ENCODE measurements at regions not wholly inside any gene's neighbourhood (a gene's known extent, or its start where the extent isn't known, plus 50 kb on each side); places are given as distances from the start of the nearest gene placed in this dataset.

DNA sequence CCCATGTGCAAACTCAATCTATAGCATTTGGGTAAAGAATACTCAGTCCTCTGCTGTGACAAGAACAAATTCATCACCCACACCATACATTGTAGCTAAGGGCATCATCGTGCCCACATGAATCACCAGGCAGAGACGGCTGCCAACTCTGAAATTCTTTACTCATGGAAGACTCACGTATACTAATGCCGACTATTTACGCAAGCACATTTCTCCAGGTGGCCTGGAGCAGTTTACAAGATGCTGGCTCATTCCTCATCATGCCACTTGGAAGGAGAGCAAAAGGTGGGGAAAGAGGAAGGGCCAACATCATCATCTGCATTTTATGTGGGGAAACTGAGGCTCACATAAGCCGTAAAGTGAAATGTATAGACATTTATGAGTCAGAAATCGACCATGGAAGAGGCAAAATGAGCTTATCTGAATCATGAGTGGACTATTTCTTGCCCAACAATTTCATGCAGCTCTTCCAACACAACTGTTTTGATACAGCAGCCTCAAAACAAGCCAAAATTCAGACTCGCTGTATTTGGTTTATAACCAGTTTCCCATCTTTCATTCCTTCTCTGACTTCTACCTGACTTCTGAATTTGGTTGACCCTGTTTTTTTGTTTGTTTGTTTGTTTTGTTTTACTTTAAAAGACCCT, 213.9 kb upstream of the SERP2 start:
- TF ChIP-seq, protein P1, sequence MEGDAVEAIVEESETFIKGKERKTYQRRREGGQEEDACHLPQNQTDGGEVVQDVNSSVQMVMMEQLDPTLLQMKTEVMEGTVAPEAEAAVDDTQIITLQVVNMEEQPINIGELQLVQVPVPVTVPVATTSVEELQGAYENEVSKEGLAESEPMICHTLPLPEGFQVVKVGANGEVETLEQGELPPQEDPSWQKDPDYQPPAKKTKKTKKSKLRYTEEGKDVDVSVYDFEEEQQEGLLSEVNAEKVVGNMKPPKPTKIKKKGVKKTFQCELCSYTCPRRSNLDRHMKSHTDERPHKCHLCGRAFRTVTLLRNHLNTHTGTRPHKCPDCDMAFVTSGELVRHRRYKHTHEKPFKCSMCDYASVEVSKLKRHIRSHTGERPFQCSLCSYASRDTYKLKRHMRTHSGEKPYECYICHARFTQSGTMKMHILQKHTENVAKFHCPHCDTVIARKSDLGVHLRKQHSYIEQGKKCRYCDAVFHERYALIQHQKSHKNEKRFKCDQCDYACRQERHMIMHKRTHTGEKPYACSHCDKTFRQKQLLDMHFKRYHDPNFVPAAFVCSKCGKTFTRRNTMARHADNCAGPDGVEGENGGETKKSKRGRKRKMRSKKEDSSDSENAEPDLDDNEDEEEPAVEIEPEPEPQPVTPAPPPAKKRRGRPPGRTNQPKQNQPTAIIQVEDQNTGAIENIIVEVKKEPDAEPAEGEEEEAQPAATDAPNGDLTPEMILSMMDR (conservative IDR thresholded peaks at IDR 0.05; ENCODE audit: low read depth, low read length), result no peak
- no peak overlapping the region for H3K4me3 ChIP-seq (ENCODE audit: low read depth, low read length)
- no peak for DNase-seq (ENCODE audit: low read depth)

DNA sequence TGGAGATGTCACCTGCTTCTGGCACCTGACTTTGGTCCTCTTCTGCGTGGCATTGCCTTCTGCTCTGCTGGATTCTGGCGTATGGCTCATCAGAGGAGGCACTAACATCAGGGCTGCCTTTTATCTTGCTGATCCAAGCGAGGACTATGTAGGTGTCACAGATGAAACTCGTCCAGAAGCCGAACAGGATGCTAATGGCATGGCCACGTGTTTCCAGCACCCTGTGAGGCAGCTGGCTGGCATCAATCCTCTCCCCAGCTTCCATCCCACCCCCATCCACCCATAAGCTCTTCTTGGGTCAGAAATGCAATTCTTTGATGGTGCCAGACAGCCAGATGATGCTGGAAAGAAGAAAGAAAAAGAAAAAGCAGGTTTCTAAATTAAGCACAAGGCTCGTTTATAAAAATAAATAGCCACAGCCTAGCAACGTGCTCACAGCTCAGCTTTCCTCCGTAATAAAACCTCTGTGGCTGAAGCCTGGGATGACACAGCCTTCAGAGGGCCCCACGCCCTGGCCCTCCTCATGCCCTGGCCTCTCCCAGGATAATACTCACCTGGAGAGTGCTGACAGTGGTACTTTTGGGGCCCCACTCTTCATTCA, 212.9 kb upstream of the SERP2 start:
- TF ChIP-seq, protein P1 (conservative IDR thresholded peaks at IDR 0.05; ENCODE audit: low read depth, low read length), result no peak
- H3K4me3 ChIP-seq (ENCODE audit: low read depth, low read length), result no peak overlapping the region

DNA sequence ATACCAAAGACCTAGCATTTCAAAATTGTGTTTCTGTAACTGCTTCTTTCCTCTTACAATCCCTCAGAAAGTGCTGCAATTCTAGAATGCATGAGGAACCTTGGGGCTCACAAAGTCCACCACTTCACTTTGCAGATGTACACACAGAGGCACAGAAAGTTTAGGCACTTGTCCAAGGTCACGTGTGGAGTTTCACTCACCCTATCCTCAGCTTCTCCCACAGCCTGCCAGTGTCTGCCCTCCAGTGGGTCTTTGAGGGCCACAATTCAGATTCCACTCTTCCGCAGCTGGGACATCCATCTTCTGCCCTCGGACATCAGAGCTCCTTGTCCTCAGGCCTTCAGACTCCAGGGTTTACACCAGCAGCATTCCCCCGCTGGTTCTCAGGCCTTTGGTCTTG, 210.5 kb upstream of the SERP2 start:
- H3K4me3 ChIP-seq (ENCODE audit: low read depth, low read length), result no peak overlapping the region
- TF ChIP-seq, protein P1 (conservative IDR thresholded peaks at IDR 0.05; ENCODE audit: low read depth, low read length), result no peak
- no peak for DNase-seq (ENCODE audit: low read depth)

More for the DNA sequence above, 212.9 kb upstream of the SERP2 start:
- no peak for DNase-seq (ENCODE audit: low read depth)

DNA sequence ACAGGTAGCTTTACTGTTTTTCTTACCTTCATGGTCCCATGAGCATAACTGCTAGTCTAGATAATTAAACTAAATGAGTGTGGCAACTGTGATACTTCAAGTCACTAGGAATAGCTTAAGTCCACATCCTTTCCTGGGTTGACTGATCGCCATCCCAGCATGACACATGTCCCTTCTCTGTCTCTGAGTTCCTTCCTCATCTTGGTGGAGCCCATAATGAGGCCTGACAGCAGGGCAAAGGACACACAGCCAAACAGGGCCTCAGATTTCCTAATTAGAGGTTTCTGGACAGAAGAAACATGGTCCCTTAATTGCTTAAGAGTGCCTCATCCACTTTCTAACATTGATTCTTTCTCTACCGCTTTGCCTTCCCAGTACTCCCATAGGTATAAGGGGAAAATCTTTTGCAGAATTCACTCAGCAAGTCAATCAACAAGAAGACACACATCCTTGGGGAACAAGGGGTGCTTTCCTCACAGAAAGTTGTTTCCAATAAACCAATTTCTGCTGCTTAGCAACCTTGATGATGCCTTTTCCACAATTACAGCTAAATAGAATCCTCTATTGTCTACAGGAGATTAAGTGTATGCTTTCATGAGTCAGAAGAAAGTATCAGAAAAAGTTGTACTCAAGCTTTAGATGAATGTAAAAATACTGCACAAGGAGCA, 208.3 kb upstream of the SERP2 start:
- TF ChIP-seq, protein P1 (conservative IDR thresholded peaks at IDR 0.05; ENCODE audit: low read depth, low read length), result no peak
- H3K4me3 ChIP-seq (ENCODE audit: low read depth, low read length), result no peak overlapping the region
- no peak for DNase-seq (ENCODE audit: low read depth)

DNA sequence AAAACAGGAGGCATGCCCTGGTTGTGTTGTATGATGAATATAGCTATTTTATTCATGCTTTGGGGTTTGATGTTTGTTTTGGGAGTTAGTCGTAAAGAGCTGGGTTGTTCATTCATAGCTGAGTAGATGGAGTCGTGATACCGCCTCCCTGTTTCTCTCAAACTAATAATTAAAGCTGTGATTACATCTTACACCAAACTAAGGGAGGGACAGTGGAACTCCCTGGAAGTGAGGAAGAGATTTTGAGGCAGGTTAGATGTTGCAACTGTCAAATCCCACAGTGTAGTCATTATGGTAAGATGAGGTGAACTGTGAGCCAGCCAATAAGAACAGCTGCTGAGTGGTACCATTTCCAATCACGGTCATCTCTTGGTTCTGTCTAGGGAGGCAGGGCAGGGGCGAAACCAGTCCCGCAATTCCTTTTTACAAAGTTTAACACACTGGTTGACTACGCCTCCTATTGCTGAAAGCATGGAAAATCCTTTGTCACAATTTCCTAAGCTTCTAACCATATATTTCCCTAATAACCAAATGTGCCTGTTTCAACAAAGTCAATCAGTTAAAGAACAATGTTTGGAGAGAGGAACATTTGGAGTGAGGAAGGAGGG, 207.6 kb upstream of the SERP2 start:
- H3K4me3 ChIP-seq (ENCODE audit: low read depth, low read length), result no peak overlapping the region
- no peak for DNase-seq (ENCODE audit: low read depth)
- TF ChIP-seq, protein P1 (conservative IDR thresholded peaks at IDR 0.05; ENCODE audit: low read depth, low read length), result no peak

DNA sequence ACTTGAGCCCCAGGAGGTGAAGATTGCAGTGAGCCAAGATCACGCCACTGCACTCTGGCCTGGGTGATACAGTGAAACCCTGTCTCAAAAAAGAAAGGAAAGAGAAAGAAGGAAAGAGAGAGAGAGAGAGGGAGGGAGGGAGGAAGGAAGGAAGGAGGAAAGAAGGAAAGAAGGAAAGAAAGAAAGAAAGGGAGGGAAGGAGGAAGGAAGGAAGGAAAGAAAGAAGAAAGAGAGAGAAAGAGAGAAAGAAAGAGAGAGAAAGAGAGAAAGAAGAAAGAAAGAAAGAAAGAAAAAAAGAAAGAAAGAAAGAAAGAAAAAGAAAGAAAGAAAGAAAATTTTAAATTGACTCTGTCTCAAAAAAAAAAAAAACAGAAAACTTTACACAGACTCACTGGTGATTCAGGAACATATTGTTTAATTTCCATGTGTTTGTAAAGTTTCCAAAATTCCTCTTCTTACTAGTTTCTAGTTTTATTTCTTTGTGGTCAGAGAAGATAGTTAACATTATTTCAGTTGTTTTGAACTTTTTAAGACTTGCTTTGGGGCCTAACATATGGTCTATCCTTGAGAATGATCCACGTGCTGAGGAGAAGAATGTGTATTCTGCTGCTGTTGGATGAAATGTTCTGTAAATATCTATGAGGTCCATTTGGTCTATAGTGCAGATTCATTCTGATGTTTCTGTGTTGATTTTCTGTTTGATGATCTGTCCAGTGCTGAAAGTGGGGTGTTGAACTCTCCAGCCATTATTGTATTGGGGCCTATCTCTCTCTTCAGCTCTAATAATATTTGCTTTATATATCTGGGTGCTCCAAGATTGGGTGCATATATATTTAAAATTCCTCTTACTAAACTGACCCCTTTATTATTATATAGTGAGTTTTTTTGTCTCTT, 204.4 kb upstream of the SERP2 start:
- no peak overlapping the region for H3K4me3 ChIP-seq (ENCODE audit: low read depth, low read length)
- TF ChIP-seq, protein P1 (conservative IDR thresholded peaks at IDR 0.05; ENCODE audit: low read depth, low read length), result no peak
- no peak for DNase-seq (ENCODE audit: low read depth)
